GM10248 (cell line): ENCODE measurements at regions not wholly inside any gene's neighbourhood (a gene's known extent, or its start where the extent isn't known, plus 50 kb on each side); places are given as distances from the start of the nearest gene placed in this dataset.
"Not testable (repeated sequence)": the region's sequence is repeated elsewhere in the genome, so short reads cannot be mapped to it uniquely, and the experiment has no call there.

ENCODE experiments used
- CTCF ChIA-PET: fragments of 300-600 bp; sonication (Branson Sonifier 250); formaldehyde crosslinking; extraction: SDS; loops from one replicate; lab custom pipeline; 2021; ENCODE audit warnings: antibody characterized with exemption; lab: Yijun Ruan, JAX
- POLR2A ChIA-PET: fragments of 350-650 bp; sonication (Branson Sonifier 250); formaldehyde crosslinking; extraction: SDS; loops from one replicate; lab custom pipeline; 2020; ENCODE audit warnings: antibody characterized with exemption; lab: Yijun Ruan, JAX
- DNase-seq: peaks from one replicate; pipeline ENCODE4 v3.0.0; 2012; ENCODE audit errors: extremely low spot score
- TF ChIP-seq, protein P1 (sequence below): IDR thresholded peaks from 2 replicates; pipeline ENCODE4 v1.5.1; 2012; ENCODE audit warnings: mild to moderate bottlenecking, low read depth; ENCODE audit errors: extremely low read depth, missing control alignments, control extremely low read depth

DNA sequence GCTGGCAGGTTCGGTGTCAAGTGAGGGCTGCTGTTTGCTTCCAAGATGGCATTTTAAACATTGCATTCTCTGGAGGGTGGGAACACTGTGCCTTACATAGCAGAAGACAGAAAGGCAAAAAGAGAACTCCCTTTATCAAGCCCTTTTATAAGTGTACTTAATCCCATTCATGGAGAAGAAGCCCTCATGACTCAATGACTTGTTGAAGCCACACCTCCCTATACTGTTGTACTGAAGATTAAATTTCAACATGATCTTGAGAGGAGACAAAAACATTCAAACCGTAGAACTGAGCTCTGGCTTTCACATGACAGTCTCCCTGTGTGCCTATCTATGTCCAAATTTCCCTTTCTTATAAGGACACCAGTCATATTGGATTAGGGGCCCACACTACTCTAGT lies 443.4 kb upstream of the CDIN1 start:
- TF ChIP-seq, protein P1, sequence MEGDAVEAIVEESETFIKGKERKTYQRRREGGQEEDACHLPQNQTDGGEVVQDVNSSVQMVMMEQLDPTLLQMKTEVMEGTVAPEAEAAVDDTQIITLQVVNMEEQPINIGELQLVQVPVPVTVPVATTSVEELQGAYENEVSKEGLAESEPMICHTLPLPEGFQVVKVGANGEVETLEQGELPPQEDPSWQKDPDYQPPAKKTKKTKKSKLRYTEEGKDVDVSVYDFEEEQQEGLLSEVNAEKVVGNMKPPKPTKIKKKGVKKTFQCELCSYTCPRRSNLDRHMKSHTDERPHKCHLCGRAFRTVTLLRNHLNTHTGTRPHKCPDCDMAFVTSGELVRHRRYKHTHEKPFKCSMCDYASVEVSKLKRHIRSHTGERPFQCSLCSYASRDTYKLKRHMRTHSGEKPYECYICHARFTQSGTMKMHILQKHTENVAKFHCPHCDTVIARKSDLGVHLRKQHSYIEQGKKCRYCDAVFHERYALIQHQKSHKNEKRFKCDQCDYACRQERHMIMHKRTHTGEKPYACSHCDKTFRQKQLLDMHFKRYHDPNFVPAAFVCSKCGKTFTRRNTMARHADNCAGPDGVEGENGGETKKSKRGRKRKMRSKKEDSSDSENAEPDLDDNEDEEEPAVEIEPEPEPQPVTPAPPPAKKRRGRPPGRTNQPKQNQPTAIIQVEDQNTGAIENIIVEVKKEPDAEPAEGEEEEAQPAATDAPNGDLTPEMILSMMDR, result no peak
- POLR2A ChIA-PET, result no interaction called here
- CTCF ChIA-PET, result interaction anchor here (1.5 kb wide), 1 partner anchor 10 kb away, joined by 3 read pairs; no protein-coding TSS in a partner anchor
- no peak for DNase-seq

- TF ChIP-seq, protein P1, result no peak
- ChIA-PET CTCF (no interaction called here), POLR2A (no interaction called here)
- DNase-seq, result no peak
These were observed 426.5 kb upstream of the CDIN1 start for GRCh38 chr15:36152936-36153335.

GRCh38 chr15:36156879-36157427 lies 422.5 kb upstream of the CDIN1 start:
- CTCF ChIA-PET, result interaction anchor here (1.1 kb wide), 1 partner anchor 36 kb away, joined by 3 read pairs; no protein-coding TSS in a partner anchor
- TF ChIP-seq, protein P1, result no peak
- POLR2A ChIA-PET, result no interaction called here
- no peak for DNase-seq

- CTCF ChIA-PET, result no interaction called here
- TF ChIP-seq, protein P1, result no peak
- DNase-seq, result no peak
- POLR2A ChIA-PET, result no interaction called here
These were observed 419.1 kb upstream of the CDIN1 start for GRCh38 chr15:36160351-36160750.

DNA sequence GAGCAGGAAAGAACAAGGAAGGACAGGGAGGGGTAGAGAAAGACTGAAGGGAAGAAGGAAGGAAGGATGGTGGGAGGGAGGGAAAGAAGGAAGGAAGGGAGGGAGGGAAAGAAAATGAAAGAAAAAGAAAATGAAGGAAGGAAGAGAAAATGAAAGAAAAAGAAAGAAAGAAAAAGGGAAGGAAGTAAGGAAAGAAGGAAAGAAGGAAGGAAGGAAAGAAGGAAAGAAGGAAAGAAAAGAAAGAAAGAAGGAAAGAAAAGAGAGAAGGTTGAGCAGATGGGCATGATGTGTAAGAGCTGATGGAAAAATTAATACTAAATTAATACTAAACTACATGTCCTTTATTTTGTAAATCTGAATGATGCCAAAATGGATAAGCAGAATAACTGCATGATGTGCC lies 418.3 kb upstream of the CDIN1 start:
- no peak for DNase-seq
- CTCF ChIA-PET, result no interaction called here
- POLR2A ChIA-PET, result no interaction called here
- TF ChIP-seq, protein P1, result no peak

DNA sequence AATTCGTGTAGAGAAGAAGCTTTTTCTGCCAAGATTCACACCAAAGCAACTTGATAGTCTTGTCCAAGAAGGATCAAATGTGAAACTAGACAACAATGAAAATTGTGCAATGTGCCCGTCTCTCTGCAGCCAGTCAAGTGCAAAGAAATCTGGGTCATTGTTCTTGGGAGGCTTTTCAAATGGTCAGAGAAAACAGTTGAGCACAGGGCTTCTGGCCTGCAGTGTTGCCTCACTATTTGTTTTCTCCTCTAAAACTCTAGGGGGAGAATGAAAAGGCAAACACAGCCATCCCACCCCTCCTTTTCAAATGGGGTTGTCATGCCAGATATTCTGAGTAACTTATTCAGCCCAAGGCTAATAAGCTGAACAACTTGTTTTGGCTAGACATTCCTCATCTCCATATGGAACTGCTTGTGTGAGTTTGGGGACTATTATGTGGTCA lies 417.6 kb upstream of the CDIN1 start:
- TF ChIP-seq, protein P1, result no peak
- no peak for DNase-seq
- ChIA-PET POLR2A (no interaction called here), CTCF (no interaction called here)

DNA sequence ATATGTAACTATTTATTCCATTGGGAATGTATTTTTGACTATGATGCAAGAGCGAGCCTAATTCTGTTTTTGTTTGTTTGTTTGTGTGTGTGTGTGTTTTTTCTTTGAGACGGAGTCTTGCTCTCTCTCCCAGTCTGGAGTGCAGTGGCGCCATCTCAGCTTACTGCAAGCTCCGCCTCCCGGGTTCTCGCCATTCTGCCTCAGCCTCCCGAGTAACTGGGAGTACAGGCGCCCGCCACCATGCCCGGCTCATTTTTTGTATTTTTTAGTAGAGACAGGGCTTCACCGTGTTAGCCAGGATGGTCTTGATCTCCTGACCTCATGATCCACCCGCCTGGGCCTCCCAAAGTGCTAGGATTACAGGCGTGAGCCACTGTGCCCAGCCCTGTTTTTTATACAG lies 415.4 kb upstream of the CDIN1 start:
- POLR2A ChIA-PET, result not testable (repeated sequence)
- CTCF ChIA-PET, result interaction anchor here (1.3 to 1.9 kb wide), 2 partner anchors 11 to 14 kb away, joined by 3 to 5 read pairs; no protein-coding TSS in a partner anchor

More for the DNA sequence above, 415.4 kb upstream of the CDIN1 start:
- DNase-seq, result not testable (repeated sequence)
